ENCODE measurements at regions not wholly inside any gene's neighbourhood (a gene's known extent, or its start where the extent isn't known, plus 50 kb on each side); places are given as distances from the start of the nearest gene placed in this dataset.

DNA sequence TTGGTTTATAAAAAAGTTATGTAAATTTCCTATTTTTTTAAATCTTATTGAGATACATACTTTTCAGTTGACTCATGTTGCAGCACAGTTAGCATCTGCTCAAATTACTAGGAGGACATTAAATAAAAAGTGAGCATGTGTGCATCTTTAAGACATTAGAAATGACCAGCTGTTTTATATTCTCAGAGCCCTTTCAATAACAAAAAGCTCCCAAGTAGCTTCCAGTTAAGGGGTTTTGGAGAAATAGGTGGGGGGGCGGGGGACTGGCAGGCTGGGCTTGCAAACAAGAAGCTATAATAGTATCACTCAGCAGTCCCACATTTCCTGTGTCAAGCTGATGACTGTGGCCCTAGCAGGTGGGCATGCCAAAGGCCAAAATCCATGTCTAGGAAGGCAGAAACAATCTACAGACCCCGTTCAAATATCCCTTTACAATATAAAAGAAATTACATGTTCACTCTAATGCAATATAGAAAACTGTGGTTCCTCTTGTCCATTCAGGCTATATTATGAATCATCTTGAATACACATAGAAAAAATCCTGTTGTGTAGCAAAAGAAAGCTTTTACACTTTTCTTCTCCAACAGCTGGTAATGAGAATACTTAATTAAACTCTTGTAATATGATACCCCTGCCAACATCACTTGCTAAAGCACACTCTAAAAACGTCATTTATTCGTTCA, 1713.2 kb upstream of the SLC10A2 start:
- no peak for DNase-seq

DNA sequence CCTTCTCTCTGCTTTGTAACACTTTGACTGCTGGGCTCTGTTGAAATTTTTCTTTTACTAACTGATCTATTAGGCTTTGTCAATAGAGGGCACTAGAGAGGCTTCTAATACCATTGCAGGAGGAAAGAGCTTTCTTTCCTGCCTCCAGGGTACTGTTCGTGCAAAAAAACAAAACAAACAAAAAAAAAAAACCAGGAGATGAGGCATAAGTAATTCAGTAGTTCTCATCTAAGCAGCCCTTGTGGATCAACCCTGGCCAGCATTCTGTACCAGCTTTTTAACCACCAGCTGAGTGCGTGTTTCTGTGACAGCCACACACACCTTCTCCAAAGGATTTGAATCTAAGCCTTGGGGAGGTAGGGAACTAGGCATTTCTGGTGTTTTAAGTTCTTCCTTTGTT, 1707.6 kb upstream of the SLC10A2 start:
- DNase-seq = no peak

DNA sequence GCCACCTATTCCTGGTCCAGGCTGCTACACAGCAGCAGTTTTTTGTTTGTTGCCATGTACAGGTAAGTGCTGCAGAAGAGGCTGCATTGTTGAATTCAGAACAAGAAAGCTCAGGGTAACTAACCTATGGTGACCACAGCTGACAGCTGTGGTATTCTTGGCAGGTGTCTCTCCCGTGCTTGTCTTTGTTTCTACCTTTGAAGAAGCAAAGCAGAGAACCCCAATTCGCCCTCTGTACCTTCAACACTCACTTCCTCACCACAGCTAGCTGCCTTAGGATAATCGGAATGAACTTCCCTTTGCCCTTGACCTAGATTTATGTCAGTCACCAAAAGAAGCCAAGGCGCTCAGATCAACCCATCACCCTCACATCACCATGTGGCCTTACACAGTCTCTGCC, 1703.3 kb upstream of the SLC10A2 start:
- DNase-seq = no peak

DNA sequence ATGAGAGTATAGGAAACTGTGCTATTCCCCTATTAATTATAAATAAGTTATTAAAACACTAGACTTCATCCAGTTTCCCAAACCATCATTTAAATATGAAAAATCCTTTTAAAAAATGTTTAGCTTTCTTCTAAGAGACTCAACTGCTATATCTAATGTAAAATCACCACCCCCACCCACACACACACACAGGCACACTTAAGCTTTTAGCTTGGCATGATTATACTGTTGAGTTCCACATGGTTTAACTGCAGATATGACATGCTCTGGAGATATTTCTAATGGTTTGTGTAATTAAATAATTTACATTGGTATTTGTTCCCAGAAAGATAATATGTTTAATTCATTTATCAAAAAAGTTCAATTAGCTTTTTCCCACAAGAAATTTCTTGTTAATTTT, 1700.1 kb upstream of the SLC10A2 start:
- DNase-seq = no peak

DNA sequence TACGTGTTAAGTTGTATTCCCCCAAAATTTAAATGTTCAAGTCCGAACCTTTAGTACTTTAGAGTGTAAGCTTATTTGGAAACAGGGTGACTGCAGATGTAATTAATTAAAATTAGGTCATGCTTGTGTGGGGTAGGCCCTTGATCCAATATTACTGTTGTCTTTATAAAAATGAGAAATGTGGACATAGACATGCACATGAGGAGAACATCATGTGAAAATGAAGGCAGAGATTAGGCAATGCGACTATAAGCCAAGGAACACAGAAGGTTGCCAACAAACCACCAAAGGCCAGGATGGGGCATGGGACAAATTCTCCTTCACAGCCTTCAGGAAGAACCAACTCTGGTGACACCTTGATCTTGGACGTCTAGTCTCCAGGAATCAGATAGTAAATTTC, 1698.4 kb upstream of the SLC10A2 start:
- DNase-seq = no peak

DNA sequence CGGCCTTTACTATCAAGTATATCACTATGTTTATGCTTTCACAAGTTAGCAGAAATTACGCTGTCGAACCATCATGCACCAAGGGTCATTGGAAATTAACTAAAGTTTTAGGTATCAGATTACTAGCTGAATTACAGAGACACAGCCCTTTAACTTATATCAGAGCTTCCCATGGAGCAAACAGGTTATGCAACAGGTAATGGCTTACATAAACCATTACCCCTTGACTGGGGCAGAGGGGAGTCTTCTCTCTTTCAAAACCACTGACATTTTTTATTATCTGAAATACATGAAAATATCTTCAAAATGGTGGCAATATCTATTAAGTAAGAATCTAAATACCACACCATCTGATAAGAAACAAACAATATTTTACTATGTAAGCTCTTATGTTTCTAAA, 1692.9 kb upstream of the SLC10A2 start:
- no peak for DNase-seq

DNA sequence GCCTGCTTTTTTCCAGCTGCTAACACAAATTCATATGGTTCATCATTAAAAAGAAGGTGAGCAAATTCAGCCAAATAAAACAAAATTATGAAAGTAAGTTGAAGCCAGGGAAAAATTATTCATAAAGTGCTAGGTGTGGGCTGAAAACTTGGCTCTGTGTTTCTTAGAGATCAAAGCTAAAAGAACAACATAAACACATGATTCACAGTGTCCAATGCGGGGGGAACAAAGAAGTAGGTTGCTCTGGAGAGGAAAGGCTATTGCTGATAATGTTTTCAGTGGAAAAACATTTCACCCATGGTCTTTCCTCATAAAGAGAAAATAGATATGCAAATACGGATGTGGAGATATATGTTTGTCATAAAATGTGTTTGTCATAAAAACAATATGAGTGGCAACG, 1691.5 kb upstream of the SLC10A2 start:
- DNase-seq = no peak

DNA sequence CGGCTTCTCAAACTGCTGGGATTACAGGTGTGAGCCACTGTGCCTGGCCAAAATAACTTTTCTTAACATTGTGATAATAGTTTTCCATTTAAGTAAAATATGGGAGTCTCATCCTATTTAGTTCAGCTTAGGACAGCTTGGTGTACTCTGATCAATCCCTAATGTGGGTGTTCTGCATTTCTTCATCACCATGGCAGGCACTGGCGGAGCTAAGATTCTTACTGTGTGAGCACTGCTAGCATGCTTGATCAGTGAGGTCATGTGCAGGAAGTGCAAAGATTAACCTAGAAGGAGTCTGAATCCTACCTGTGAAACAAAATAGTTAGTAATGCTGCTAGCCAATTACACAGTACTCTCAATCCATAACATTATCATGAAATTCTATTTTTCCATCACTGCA, 1684.2 kb upstream of the SLC10A2 start:
- DNase-seq = no peak

DNA sequence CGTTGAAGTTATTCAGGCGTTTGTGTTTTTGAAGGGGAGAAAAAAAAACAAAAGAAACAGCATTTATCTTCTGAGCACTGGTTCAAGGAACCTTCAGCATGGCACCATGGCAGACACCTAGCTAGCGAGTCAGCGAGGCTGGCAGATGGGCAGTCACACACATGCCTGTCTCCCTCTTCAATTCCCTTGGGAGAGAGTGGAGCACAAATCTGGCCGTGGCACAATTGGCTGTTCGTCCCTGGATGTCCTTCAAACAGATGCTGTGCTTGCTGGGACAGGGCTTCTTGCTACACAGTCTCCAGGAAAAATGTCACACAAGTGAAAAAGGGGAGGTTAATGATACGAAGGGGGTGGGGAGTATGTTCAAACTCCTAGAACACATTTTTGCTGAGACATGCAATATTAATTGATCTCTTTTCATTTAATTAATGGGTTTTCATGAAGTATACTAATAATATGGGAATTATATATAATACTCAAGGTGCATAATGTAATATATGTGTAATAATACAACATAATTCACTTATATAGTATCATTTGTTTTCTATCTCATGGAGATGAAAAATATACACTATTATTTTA, 1674.5 kb upstream of the SLC10A2 start:
- DNase-seq = no peak

DNA sequence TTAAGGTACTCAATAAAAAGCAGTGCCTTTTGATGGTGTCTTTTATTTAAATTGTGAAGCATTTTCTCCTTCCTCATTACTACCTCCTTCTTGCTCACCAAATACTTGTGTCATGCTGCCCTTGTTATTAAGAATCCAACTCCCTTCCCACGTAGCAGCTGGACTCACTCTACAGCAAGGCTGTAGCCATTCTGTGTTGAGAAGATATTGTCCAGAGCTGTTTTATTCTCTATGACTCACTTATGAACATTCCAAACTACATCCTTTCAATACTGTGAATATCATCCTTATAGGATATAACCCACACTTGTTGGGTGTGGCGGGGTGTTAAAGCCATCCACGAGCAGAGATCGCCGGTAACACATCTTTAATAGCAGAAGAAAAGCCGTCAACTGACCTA, 1671.5 kb upstream of the SLC10A2 start:
- no peak for DNase-seq

DNA sequence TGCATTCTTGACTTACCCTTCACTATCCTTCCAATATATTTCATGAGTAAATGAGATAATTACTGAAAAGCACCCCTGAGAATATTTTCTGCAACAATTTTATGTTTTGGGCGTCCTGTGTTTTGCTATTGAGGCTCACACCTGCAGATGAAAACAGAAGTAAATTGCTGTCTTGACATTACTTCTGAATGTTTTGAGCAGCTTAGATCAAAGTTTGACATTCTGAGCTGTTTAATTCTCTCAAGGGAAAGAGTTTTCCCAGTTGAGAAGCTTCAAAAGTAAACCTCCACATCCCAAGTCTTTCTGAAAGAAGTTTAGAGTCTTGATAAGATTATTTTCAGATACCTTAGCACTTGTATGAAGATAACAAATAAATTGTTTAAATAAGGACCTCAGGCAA, 1667.2 kb upstream of the SLC10A2 start:
- DNase-seq = no peak

DNA sequence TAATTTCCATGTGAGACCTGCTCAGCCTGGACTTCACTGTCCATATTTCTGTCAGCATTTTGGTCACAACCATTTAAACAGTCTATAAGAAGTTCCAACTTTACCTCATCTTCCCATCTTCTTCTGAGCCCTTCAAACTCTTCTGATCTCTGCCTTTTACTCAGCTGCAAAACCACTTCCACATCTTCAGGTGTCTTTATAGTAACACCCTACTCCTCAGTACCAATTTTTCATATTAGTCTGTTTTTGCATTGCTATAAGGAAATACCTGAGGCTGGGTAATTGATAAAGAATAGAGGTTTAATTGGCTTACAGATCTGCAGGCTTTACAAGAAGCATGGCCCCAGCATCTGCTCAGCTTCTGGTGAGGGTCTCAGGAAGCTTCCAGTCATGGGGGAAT, 1648.9 kb upstream of the SLC10A2 start:
- no peak for DNase-seq

DNA sequence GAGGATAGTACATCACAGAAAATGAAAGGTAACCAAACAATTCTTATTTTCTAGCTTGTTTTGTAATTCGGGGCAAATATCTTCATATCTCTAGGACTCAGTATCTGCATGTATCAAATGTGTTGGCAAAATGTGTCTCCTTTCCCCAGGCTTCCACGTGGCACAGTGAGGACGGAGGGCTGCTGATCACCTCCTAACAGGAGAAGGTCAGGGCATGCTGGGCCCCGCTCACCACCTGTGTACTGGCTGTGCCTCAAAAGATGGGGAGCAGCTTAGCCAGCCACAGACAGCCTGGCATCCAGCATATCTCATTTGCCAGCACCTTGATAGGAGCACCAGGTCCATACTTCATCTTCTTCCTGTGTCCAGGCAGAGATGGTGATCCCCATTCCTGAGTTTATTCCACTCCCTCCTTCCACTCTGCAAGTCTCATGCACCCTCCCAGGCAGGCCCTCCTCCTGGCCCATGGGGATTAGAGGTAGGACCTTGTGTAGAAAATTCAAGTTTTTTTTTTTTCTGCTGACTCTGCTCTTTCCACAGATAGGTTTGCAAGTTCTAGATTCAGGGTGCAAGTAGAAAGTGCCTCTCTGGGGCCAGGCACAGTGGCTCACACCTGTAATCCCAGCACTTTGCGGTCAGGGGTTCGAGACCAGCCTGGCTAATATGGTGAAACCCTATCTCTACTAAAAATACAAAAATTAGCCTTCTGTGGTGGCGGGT, 1639.0 kb upstream of the SLC10A2 start:
- DNase-seq = no peak

DNA sequence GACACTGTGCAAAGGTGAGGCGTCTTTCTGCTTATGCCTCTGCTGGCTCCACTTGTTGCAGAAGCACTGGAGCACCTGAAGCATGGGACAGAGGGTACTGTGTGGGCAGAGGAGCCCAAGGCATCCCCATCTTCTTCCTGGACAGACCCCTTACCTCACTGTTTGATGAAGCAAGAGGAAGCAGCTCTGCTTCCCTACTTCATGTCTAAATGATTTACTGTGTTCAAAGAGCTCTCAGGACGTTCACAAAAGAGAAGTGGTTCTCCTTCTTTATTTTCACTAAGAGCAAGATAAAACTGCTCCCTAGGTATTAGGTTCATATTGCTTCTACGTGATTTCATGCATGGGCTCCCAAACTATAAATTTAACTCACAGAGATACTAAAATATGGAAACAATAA, 1635.4 kb upstream of the SLC10A2 start:
- DNase-seq = no peak

DNA sequence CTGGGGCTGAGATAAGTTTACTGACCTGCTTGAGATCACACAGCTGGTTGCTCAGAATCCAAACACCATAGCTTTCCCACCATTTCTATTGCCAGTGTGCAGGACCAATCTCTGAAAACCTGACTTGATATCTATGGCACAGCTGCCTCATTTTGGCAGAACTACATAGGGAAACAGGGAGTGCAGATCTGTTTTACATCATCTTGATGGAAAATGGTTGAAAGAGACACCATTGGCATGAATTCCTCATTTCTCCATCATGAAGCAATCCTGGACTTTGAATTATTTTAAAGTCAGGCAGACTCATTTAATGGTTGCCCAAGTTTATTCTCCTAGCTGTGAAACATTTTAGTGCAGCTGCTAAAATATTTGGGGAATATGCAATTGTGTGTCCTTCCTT, 1628.2 kb upstream of the SLC10A2 start:
- DNase-seq = no peak

DNA sequence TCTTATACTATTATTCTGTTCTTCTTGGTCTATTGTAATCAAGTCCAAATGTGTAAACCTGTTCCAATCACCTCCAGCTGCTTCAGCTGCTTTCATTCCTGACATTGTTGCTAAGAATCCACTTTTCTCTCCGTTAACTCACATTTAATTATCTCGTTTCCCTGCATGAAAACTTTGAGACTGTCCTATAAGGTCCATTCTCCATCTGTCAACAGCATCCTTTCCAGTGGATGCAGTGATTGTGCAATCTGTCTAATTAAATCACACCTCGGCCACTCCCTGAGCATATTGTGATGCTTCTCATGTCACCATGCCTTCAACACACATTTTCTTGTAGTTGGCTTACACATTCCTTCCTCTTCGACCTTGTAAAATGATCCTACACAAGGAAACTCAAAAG, 1626.9 kb upstream of the SLC10A2 start:
- DNase-seq = no peak

DNA sequence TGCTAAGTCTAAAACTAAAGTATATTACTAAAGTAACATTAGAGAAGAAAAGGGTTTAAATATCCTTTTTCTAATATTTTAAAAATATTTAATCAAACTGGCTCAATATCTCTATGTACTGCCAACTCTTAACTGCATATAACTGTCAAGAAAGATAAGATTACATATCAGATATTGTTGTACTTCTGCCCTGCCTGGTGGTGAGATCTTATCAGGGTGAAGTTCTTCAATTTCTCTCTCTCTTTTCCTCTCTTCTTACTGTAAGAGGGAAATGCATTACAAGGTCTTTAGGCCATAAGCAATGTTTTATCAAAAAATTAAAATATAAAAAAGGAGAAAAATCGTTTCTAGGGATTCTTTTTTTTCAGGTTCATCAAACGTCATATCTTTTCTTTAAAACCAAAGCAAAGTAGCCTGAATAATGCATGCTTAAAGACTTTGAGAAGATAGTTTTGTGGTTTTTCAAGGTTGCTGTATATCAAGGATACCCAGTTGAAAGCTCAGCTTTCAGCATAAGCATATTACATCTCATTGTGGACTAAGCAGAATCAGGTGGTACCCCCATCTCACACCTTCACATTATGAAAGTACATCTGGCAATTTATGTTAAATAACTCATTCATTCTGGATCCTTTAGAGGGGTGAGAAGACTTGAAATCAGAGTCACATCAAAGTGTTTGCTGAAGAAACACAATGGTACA, 1625.7 kb upstream of the SLC10A2 start:
- no peak for DNase-seq

DNA sequence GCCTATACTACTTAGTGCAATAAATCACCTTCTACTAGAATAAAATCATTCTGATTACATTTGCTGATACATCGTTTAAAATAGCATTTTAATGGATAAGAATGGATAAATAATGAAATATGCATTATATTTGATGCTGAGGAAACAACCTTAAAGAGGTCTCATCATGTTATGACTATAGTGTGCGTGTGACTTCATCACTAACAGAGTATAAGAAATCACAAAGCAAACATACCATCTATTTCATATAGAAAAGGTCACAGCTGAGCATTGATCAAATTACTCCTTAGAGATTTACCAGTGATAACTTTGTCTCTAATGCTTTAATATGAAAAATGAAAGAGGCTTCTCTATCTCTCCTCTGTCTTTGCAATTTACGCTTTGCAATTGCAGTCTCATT, 1620.3 kb upstream of the SLC10A2 start:
- no peak for DNase-seq

DNA sequence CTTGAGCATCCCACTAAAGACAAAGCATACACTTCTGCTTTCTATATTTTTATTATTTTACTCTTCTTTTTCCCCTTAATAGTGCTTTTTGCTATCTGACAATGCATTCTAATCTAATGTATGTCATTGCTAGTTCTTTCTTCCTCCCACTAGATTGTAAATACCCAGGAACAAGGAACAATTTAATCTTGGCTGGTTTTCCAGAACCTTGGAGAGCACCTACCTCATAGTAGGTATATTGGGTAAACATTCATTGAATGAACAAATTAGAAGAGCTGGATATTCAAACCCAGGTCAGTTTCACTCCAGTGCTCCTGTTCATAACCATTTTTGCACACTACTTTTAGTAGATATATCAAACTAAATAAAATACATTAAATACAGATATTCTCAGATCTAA, 1617.6 kb upstream of the SLC10A2 start:
- DNase-seq = no peak

DNA sequence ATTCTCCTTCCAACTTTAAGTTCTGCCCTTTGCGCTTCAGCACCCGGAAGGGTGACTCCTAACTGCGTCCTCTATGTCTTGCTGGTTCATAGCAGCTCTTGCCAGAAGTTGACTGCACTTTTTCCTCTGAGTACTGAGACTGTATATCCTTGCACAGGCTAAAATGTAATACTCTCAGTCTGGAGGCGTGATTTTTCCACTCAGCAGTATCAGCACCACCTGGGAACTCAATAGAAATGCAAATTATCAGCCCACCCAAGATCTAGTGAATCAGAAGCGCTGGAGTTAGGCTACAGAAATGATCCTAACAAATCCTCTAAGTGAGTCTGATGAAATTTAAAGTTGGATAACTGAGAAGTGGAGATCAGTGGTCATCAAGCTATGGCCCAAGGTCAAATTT, 1611.9 kb upstream of the SLC10A2 start:
- DNase-seq = no peak

DNA sequence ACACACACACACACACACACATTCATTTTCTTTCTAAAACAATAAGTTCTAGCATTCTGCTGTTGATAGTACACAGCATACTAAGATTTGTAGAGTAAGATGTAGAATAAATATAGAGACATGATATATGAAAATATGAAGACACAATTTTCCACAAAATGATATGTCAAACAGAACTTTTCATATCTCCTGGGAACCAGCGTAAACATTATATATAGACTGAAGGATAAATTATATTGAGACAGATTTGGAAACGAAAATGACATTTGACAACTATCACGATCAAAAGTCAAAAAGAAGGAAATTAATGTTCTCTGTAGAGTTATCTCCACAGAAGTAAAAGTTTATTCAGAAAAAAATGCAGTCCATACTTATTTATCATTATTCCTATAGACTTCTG, 1605.7 kb upstream of the SLC10A2 start:
- no peak for DNase-seq

DNA sequence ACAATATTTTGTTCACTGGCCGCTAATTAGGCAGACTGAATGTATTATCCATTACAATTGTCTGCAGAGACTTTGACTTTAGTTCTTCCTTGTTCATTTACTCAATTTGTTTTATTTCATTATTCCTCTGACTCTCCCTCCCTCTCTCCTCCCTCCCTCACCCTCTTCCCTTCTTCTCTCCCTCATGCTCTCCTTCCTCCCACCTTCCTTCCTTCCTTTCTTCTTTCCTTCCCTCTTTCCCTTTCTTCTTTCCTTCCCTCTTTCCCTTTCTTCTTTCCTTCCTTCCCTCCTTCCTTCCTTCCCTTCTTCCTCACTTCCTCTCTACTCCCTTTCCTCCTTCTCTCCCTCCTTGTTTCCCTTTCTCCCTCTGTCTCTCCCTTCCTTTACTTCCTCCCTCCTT, 1591.0 kb upstream of the SLC10A2 start:
- DNase-seq = no peak

DNA sequence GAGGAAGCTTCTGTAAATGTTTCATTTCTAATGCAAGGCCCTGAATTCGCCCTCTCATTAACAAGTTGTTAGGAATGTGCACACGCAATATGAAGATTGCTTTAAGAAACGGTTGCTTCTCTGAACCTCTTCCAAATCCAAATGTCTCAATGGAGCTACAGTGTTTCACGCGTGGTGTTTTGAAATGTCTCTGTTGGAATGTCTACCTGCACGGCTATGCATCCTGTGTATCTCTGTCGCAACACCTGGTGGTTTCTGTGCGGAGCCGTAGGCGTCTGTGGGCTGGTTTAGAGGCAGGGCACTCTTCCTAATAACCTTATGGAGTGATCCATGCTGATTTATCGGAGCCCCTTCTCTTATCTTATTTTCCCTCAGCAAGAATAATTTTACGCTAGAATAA, 1584.2 kb upstream of the SLC10A2 start:
- DNase-seq = no peak

DNA sequence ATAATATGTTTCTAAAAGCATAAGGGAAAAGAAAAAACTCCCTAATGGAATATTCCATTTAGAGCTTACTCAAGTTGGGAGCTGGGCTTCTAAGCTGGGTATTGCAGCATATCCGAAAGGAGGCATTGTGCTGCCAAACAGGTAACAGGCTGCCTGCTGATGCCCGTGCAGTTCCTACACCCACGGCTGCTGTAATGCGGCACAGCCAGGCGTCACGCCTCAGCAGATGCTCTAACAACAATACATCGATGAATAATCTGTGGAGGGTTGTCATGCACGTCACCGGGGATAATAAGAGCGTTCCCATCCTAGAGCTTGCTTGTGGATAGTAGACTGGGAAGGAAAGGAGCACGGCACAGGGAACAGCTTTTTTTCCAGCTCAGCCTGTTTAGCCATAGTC, 1582.1 kb upstream of the SLC10A2 start:
- no peak for DNase-seq

Measured in CD4-positive, alpha-beta T cell treated with Interleukin-6 for 4 hours (primary cell).